ENCODE measurements at regions not wholly inside any gene's neighbourhood (a gene's known extent, or its start where the extent isn't known, plus 50 kb on each side); places are given as distances from the start of the nearest gene placed in this dataset.

DNA sequence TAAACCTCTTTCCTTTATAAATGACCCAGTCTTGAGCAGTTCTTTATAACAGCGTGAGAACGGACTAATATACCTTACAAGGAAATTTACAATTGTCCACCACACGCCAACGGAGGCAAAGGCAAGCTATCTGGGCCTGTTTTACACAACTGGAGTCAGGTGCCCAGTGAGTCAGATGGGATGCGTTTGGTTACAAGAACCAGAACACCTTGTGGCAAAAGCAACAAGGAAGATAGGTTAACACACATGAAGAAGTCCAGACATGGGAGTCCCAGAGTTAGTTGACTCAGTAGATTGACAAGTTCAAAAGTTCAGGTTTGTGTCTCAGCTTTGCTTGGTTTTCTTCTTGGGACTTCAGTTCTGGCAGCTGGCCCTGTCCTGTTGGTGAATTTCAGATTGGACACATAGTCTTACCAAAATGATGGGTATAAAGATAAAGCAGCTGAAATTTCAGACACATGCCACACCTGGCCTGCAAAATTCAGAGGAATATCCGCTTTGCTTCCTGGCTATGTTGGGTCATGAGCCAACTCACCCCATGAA is 97.9 kb downstream of the PXDC1 start:
- TF ChIP-seq POLR2A (IDR thresholded peaks at IDR 0.05) (no peak), POLR2AphosphoS5 (IDR thresholded peaks at IDR 0.05) (no peak)
- TF ChIP-seq, protein P1, sequence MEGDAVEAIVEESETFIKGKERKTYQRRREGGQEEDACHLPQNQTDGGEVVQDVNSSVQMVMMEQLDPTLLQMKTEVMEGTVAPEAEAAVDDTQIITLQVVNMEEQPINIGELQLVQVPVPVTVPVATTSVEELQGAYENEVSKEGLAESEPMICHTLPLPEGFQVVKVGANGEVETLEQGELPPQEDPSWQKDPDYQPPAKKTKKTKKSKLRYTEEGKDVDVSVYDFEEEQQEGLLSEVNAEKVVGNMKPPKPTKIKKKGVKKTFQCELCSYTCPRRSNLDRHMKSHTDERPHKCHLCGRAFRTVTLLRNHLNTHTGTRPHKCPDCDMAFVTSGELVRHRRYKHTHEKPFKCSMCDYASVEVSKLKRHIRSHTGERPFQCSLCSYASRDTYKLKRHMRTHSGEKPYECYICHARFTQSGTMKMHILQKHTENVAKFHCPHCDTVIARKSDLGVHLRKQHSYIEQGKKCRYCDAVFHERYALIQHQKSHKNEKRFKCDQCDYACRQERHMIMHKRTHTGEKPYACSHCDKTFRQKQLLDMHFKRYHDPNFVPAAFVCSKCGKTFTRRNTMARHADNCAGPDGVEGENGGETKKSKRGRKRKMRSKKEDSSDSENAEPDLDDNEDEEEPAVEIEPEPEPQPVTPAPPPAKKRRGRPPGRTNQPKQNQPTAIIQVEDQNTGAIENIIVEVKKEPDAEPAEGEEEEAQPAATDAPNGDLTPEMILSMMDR (IDR thresholded peaks at IDR 0.05 in 8 of 11, conservative IDR thresholded peaks at IDR 0.05 in 3 of 11), result no peak

Measured in spleen (tissue), 7 donors.